ENCODE measurements at regions not wholly inside any gene's neighbourhood (a gene's known extent, or its start where the extent isn't known, plus 50 kb on each side); places are given as distances from the start of the nearest gene placed in this dataset.
"Not testable (repeated sequence)": the region's sequence is repeated elsewhere in the genome, so short reads cannot be mapped to it uniquely, and the experiment has no call there.

DNA sequence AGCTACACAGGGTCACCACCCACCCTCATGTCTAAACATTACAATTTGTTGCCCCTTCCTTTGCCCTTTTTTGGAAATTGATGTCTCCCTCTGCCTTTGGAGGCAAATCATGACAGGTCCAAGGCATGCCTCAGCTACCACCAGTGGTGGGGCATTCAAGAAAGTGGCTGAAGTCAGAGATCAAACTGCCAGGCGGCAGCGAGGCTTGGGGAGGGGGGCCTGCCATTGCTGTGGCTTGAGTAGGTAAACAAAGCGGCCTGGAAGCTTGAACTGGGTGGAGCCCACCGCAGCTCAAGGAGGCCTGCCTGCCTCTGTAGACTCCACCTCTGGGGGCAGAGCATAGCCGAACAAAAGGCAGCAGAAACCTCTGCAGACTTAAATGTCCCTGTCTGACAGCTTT is 152.0 kb upstream of the ATP2B2 start:
- DNase-seq (ENCODE audit: low read depth in 2 of 2), result not testable (repeated sequence)

DNA sequence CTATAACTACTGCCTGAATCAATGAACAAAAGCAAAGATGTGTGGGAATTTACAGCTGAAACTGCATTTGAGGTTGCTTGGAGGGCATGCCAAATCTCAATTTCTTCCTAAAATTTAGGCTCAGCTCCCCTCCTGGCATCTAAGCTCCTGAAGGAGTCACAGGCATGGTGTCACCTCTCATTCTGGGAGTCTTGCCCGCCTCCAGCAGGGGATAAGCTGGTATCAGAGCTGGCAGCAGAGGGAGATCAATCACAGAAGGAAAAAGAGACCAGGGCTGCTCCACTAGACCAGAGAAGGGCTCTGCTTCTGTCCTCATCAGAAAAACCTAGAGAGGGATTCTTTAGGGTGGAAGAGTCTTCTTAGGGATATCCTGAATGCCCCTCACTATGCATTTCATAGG is 150.4 kb upstream of the SLC6A11 start:
- no peak for DNase-seq (ENCODE audit: low read depth in 2 of 2)

DNA sequence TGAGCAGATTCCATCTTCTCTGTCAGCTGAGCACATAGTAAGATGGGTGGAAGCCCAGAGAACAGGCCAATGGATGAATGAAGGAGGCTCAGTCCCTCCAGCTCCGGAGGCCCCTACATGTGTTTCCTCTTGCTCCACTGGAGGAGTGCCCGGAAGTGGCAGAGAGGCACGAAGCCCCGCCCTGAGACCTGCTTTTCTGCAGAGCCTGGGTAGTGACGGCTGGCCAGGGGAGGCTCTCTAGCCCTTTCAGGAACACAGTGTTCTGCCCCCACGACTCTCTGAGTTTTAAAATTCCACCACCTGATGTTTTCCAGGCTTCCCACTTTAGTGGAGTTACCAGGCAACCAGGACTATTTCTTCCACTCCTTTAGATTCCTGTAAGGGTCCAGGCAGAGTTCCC is 149.4 kb upstream of the SLC6A11 start:
- no peak for DNase-seq (ENCODE audit: low read depth in 2 of 2)

DNA sequence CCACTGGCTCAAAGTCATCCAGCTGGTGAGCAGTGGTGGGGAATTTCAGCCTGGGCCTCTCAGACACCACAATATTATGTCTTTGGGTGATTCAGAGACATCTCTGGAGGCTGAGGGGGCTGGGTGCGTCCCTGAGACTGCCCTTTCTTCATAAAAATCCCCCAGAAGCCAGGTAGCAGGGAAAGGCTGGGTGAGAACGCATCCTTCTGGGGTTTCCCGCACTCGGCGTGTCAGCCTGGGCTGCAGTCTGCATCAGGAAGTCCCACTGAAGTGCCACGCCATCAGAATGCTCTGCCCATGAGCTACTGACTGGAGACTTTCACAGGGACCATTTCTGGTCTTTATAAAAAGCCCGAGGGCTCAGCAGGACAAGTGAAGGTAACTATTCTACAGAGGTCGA is 148.8 kb upstream of the SLC6A11 start:
- DNase-seq (ENCODE audit: low read depth in 2 of 2), result no peak

- no peak for DNase-seq (ENCODE audit: low read depth in 2 of 2)
These were observed 148.0 kb upstream of the SLC6A11 start for GRCh38 chr3:10667901-10668476.

- no peak for DNase-seq (ENCODE audit: low read depth in 2 of 2)
These were observed 146.5 kb upstream of the SLC6A11 start for GRCh38 chr3:10669490-10670048.

DNA sequence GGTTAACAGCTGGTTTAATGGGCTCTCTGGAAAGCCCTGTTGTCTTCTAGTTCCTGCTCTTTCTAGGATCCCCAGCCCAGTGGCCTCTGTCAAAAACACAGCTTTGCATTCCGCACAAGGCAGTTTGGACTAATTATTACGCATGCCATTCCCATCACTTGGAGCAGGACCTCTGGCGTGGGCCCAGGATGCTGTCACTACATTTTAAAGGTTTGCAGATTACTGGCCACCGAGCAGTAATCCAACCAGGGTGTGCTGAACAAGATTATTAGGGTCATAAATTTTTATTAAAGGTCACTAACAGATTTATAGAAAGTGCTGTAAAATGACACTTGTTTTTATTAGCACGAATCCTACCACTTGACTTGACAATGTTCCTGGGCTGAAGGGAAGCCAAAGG is 143.6 kb upstream of the SLC6A11 start:
- no peak for DNase-seq (ENCODE audit: low read depth in 2 of 2)

DNA sequence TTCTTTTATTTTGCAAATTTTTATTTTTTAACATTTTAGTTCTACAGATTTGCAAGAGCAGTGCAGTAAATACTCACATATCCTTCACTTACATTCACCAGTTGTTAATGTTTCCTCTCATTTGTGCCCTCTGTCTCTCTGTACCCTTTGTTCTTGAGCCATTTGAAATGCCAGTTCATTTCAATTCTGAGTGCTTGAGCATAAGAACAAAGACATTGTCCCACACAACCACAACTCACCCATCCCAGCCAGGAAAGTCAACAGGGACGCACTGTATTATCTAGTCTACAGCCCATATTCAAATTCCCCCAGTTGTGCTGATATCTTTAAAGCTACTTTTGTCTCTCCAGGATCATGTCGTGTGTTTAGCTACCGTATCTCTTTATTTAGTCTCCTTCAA is 141.4 kb upstream of the SLC6A11 start:
- no peak for DNase-seq (ENCODE audit: low read depth in 2 of 2)

DNA sequence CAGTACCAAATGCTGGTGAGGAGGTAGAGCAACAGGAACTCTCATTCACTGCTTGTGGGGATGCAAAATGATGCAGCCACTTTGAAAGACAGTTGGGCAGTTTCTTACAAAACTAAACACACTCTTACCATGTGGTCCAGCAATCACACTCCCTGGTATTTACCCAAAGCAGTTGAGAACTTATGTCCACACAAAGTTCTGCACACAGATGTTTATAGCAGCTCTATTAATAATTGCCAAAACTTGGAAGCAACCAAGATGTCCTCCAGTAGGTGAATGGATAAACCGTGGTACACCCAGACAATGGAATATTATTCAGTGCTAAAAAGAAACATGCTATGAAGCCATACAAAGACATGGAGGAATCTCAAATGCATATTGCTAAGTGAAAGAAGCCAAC is 139.1 kb upstream of the SLC6A11 start:
- DNase-seq (ENCODE audit: low read depth in 2 of 2), result no peak

- no peak for DNase-seq (ENCODE audit: low read depth in 2 of 2)
These were observed 137.1 kb upstream of the SLC6A11 start for GRCh38 chr3:10678796-10679376.

DNA sequence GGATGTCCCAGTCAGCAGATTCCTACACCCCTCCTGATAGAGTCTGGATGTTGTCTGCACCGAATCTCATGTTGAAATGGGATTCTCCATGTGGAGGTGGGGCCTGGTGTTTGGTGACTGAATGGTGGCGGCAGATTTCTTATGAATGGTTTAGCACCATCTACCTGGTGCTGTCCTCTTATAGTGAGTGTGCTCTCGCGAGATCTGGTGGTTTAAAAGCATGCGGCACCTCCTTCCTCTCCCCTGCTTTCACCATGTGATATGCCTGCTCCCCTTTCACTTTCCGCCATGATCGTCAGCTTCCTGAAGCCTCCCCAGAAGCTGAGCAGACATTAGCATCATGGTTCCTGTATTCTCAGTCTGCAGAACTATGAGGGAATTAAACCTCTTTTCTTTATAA is 135.2 kb upstream of the SLC6A11 start:
- DNase-seq (ENCODE audit: low read depth in 2 of 2), result no peak

DNA sequence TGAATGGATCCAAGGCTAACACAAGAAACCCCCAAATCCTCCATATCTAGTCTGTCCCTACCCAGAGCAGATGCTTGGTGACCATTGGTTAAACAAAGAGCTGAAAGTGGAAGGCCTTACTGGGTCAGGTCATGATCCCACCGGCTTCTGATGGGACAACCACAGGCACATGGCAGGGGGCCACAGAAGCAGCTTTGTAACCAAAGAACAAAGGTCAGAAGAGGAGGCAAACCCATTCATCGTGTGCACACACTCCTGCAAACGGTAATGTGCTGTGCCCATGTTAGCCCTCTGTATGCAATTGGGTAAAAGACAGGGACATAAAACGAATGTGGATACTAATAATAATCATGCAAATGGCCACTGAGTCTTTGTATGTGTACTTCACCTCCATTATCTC is 133.3 kb upstream of the SLC6A11 start:
- no peak for DNase-seq (ENCODE audit: low read depth in 2 of 2)

DNA sequence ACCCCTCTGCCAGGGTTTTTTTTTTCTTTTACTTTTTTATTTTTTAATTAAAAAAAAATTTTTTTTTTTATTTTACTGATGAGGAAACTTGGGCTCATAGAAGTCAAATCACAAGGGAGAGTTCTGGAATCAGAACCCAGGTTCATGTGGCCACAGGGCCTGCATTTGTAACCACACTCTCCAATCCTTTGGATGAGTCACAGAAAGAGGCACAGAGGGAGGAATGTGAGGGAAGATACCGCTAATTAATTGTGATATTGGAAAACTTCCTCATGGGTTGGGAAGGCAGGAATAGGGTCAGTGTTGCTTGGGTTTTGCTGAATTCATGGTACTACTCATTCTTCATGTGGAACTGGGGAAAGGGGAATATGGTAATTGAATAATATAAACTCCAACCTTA is 132.9 kb upstream of the SLC6A11 start:
- DNase-seq (ENCODE audit: low read depth in 2 of 2), result no peak

- DNase-seq (ENCODE audit: low read depth in 2 of 2), result no peak
These were observed 127.9 kb upstream of the SLC6A11 start for GRCh38 chr3:10688126-10688525.

GRCh38 chr3:10688548-10689172 is 127.4 kb upstream of the SLC6A11 start:
- no peak for DNase-seq (ENCODE audit: low read depth in 2 of 2)

DNA sequence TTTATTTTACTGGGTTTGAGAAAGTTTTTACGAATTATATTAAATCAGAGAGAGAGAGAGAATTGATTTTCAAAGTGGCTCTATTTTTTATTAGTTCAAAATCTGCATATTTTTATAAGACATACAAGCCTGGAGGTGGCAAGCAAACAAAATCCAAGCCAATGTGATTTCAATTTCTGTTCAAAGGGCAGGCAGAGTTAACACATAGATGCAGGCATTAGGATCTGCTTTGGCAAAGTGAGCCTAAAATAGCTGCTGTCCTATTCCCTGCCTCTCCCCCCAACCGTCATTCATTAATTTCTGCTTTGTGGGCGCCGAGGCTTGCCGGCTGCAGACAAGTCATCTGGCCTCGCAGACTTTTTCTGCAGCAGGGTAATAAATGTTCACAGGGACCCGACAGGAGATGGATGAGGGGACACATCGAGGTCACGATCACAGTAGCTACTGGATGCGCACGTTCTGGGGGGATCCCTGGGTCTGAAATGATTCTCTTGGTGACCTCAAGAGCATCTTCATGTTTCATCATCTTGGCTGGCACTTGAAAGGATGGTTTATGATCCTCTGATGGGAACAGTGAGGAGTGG is 123.9 kb upstream of the SLC6A11 start:
- no peak for DNase-seq (ENCODE audit: low read depth in 2 of 2)

DNA sequence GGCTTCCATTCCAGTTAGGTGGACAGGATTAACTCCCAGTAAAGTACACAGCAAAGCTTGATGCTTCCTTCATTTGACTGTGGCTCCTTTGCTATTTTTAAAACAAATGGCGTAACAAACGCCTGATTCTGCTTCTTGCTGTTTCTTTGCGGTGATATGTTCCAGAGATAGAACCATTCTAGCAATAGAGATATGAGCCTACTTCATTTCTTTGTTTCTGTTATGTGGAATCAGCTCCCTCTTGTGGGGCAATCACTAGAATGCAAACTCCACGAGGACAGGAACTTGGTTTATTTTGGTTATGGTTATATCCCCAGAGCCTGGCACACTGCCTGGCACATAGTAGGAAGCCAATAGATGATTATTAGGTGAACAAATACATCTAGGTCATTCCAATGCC is 122.6 kb upstream of the SLC6A11 start:
- DNase-seq (ENCODE audit: low read depth in 2 of 2), result no peak

GRCh38 chr3:10694179-10694578 is 121.8 kb upstream of the SLC6A11 start:
- DNase-seq (ENCODE audit: low read depth in 2 of 2), result no peak

GRCh38 chr3:10695186-10695585 is 120.8 kb upstream of the SLC6A11 start:
- DNase-seq (ENCODE audit: low read depth in 2 of 2), result not testable (repeated sequence)

GRCh38 chr3:10695595-10696285 is 120.3 kb upstream of the SLC6A11 start:
- DNase-seq (ENCODE audit: low read depth in 2 of 2), result no peak

DNA sequence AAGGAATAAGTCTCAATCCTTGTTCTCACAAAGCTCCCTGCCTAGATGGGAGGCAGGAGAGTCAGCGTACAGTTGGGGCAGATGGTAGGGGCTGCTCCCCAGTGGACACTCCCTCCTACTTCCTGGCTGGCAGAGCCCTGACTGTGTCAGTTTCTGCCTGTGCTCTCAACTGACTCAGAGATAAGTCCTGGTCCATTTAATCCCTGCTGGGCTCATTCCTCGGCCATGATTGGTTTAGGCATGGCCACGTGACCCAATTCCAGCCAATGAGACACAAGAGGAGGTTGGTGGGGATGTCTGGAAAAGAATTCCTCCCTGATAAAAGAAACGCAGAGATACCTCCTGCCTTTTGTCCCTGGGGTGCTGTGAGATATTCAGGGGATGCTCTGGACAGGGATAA is 118.1 kb upstream of the SLC6A11 start:
- DNase-seq (ENCODE audit: low read depth in 2 of 2), result no peak

DNA sequence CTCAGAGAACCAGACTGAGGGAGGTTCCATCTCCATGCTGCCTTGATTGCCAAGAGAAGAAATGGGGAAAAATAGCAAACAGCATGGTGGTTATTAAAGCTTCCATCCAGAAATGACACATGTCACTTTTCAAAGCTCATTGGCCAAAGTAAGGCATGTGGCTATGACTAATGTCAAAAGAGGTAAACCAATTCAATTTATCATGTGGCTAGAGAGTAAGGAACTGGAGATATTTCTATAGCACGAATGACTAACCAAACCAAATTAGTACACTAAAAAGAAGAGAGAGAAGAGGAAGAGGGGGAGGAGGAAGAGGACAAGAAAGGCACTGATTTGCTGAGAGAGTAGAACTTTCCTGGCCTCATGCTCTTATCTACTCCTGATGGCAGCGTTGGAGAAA is 115.2 kb upstream of the SLC6A11 start:
- DNase-seq (ENCODE audit: low read depth in 2 of 2), result no peak

All from stimulated activated CD4-positive, alpha-beta T cell treated with anti-CD3 and anti-CD28 coated beads, Interleukin-15, amount 100 ng/mL, for 48 hours (primary cell).